GM12878 (cell line): ENCODE measurements at regions not wholly inside any gene's neighbourhood (a gene's known extent, or its start where the extent isn't known, plus 50 kb on each side); places are given as distances from the start of the nearest gene placed in this dataset.

ENCODE experiments used
- ATAC-seq: fragments of 200-7000 bp; cut with Tn5 transposase; 3 replicates; pipeline ENCODE4 v1.9.1; 2020; ENCODE audit warnings: mild to moderate bottlenecking, moderate library complexity
- BruUV-seq: library from RNA; stranded (reverse); fragments of 400-500 nt; replicated peaks from 2 replicates; lab custom pipeline; 2021; lab: Mats Ljungman, UMichigan
- CTCF ChIA-PET: fragments of 300-600 bp; sonication (Branson Sonifier 250); formaldehyde crosslinking; extraction: SDS; loops from one replicate; lab custom pipeline; 2021; ENCODE audit warnings: inconsistent platforms; lab: Yijun Ruan, JAX
- POLR2A ChIA-PET: fragments of 350-600 bp; formaldehyde crosslinking; extraction: SDS; loops from one replicate; lab custom pipeline; 2021; ENCODE audit warnings: inconsistent platforms; lab: Charles Lee
- RAD21 ChIA-PET: fragments of 300-600 bp; sonication (Branson Sonifier 250); formaldehyde crosslinking; loops from one replicate; lab custom pipeline; 2023; ENCODE audit warnings: antibody characterized with exemption; ENCODE audit not compliant: unreplicated experiment; lab: Charles Lee
- SMC1A ChIA-PET: fragments of 300-600 bp; sonication (Branson Sonifier 250); formaldehyde crosslinking; loops from one replicate; lab custom pipeline; 2023; ENCODE audit not compliant: unreplicated experiment, uncharacterized antibody; lab: Charles Lee
- DNase-seq: peaks from one replicate; pipeline ENCODE4 v3.0.0-alpha.2; 2011; ENCODE audit warnings: low read depth, low spot score
- FAIRE-seq: peaks from 3 replicates; lab custom pipeline; 2011; peaks lifted over from hg19 to GRCh38; lab: Jason Lieb, UNC
- H2AFZ ChIP-seq: 2 replicates; pipeline ENCODE4 v1.6.0; 2011; ENCODE audit warnings: low read depth, low read length, control low read depth; ENCODE audit not compliant: control insufficient read depth
- H3K27ac ChIP-seq: 2 replicates; pipeline ENCODE4 v1.5.1; 2011; ENCODE audit warnings: control low read depth; ENCODE audit not compliant: control insufficient read depth, insufficient read depth
- H3K27me3 ChIP-seq, 2 experiments: replicated peaks in 1 of 2; 2 replicates each; pipeline versions ENCODE4 v1.6.0 to v1.6.1; 2011; ENCODE audit warnings: low read length in 1 of 2; ENCODE audit not compliant: control insufficient read depth in 2 of 2, insufficient read depth in 2 of 2
- H3K36me3 ChIP-seq, 2 experiments: 2 replicates each; pipeline ENCODE4 v1.5.1; 2011; ENCODE audit warnings: low read length in 1 of 2; ENCODE audit not compliant: control insufficient read depth in 2 of 2, insufficient read depth in 2 of 2
- H3K4me1 ChIP-seq: 2 replicates; pipeline ENCODE4 v1.6.1; 2011; ENCODE audit warnings: mild to moderate bottlenecking, low read length, moderate library complexity, mixed read lengths; ENCODE audit not compliant: control insufficient read depth, insufficient read depth
- H3K4me2 ChIP-seq: 2 replicates; pipeline ENCODE4 v1.6.0; 2011; ENCODE audit warnings: control low read depth; ENCODE audit not compliant: control insufficient read depth, insufficient read depth
- H3K4me3 ChIP-seq: fragments of 200-600 bp; sonication (generic); 2 replicates; pipeline ENCODE4 v1.5.1; 2016
- H3K79me2 ChIP-seq: 2 replicates; pipeline ENCODE4 v1.6.0; 2011; ENCODE audit warnings: low read length; ENCODE audit not compliant: control insufficient read depth, insufficient read depth
- H3K9ac ChIP-seq: 2 replicates; pipeline ENCODE4 v1.8.0; 2011; ENCODE audit warnings: low read length, control low read depth, mixed read lengths; ENCODE audit not compliant: control insufficient read depth, insufficient read depth
- H3K9me3 ChIP-seq: replicated peaks from 3 replicates; pipeline ENCODE4 v1.5.1; 2011; ENCODE audit warnings: mild to moderate bottlenecking, low read length; ENCODE audit not compliant: control insufficient read depth, insufficient read depth
- H4K20me1 ChIP-seq: 2 replicates; pipeline ENCODE4 v1.6.0; 2011; ENCODE audit not compliant: control insufficient read depth, insufficient read depth
- BHLHE40 ChIP-seq, 2 experiments: fragments of 450-650 bp in 1 of 2; IDR thresholded peaks; 2 replicates each; pipeline ENCODE4 v1.6.1; 2011 to 2017; ENCODE audit warnings: low read depth in 2 of 2, borderline replicate concordance in 1 of 2, improper control_type of control experiment in 1 of 2, low read length in 1 of 2, mild to moderate bottlenecking in 1 of 2
- POU2F2 ChIP-seq: IDR thresholded peaks from 3 replicates; pipeline ENCODE4 v1.6.1; 2011; ENCODE audit warnings: low read depth, mild to moderate bottlenecking, low read length, borderline replicate concordance
- ZNF384 ChIP-seq: IDR thresholded peaks from 2 replicates; pipeline ENCODE4 v1.6.1; 2012; ENCODE audit warnings: low read depth, mild to moderate bottlenecking, low read length, improper control_type of control experiment, borderline replicate concordance
- WGBS: methylation state at CpG from one replicate; pipeline ENCODE4 v1.1.6; 2016; ENCODE audit warnings: low lambda C conversion rate; ENCODE audit not compliant: insufficient replicate concordance, insufficient coverage; ENCODE audit errors: missing lambda C conversion rate; 5-methylcytosine and 5-hydroxymethylcytosine counted together
- in situ Hi-C: fragments of 300-500 bp; cut with MboI; formaldehyde crosslinking; loops from 9 replicates; pipeline ENCODE4 v1.14.3; 2018; ENCODE audit warnings: mixed read lengths
- intact Hi-C: fragments of 100-400 bp; cut with micrococcal nuclease; formaldehyde crosslinking; loops from one replicate; pipeline ENCODE4 v1.14.2; 2022; ENCODE audit not compliant: unreplicated experiment
- TF ChIP-seq, protein P1 (sequence below): IDR thresholded peaks from 2 replicates; pipeline ENCODE4 v1.6.1; 2012; ENCODE audit warnings: improper control_type of control experiment, low read depth, low read length; ENCODE audit not compliant: insufficient replicate concordance

DNA sequence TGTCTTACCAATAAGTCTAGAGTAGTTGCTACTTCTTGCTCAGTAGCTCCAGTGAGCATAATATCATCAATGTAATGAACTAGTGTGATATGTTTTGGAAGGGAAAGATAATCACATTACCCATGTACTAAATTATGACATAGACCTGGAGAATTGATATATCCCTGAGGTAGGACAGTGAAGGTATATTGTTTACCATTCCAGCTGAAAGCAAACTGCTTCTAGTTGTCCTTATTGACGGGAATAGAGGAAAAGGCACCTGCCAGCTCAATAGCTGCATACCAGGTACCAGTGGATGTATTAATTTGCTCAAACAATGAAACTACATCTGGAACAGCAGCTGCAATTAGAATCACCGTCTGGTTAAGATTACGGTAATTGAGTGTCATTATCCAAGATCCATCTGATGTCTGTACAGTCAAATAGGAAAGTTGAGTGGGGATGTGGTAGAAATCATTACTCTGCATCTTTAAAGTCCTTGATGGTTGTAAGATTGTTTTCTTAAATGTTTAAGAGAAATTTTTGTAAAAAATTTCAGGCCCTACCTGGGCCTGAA is 100.0 kb upstream of the ARHGAP5 start:
- H3K4me1 ChIP-seq, result no peaks in the 10 kb centered on the region
- ChIA-PET POLR2A (no interaction called here), SMC1A (no interaction called here), RAD21 (no interaction called here), CTCF (no interaction called here)
- H3K9me3 ChIP-seq, result no peaks in the 10 kb centered on the region
- H3K36me3 ChIP-seq, result no peaks in the 10 kb centered on the region
- no peak overlapping the region for H3K4me3 ChIP-seq
- ATAC-seq (no peak), DNase-seq (no peak), FAIRE-seq (no peak)
- TF ChIP-seq POU2F2 (no peak), BHLHE40 (IDR thresholded peaks at IDR 0.05; ENCODE audit: borderline replicate concordance in 1 of 2, low read depth in 2 of 2, low read length in 1 of 2) (no peak), ZNF384 (no peak)
- TF ChIP-seq, protein P1, sequence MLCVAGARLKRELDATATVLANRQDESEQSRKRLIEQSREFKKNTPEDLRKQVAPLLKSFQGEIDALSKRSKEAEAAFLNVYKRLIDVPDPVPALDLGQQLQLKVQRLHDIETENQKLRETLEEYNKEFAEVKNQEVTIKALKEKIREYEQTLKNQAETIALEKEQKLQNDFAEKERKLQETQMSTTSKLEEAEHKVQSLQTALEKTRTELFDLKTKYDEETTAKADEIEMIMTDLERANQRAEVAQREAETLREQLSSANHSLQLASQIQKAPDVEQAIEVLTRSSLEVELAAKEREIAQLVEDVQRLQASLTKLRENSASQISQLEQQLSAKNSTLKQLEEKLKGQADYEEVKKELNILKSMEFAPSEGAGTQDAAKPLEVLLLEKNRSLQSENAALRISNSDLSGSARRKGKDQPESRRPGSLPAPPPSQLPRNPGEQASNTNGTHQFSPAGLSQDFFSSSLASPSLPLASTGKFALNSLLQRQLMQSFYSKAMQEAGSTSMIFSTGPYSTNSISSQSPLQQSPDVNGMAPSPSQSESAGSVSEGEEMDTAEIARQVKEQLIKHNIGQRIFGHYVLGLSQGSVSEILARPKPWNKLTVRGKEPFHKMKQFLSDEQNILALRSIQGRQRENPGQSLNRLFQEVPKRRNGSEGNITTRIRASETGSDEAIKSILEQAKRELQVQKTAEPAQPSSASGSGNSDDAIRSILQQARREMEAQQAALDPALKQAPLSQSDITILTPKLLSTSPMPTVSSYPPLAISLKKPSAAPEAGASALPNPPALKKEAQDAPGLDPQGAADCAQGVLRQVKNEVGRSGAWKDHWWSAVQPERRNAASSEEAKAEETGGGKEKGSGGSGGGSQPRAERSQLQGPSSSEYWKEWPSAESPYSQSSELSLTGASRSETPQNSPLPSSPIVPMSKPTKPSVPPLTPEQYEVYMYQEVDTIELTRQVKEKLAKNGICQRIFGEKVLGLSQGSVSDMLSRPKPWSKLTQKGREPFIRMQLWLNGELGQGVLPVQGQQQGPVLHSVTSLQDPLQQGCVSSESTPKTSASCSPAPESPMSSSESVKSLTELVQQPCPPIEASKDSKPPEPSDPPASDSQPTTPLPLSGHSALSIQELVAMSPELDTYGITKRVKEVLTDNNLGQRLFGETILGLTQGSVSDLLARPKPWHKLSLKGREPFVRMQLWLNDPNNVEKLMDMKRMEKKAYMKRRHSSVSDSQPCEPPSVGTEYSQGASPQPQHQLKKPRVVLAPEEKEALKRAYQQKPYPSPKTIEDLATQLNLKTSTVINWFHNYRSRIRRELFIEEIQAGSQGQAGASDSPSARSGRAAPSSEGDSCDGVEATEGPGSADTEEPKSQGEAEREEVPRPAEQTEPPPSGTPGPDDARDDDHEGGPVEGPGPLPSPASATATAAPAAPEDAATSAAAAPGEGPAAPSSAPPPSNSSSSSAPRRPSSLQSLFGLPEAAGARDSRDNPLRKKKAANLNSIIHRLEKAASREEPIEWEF, result no peak
- in situ Hi-C loops, result no loop called here
- no peaks in the 10 kb centered on the region for H3K79me2 ChIP-seq
- H3K27me3 ChIP-seq, result no peaks in the 10 kb centered on the region
- H4K20me1 ChIP-seq, result no peaks in the 10 kb centered on the region
- H3K9ac ChIP-seq, result no peak overlapping the region
- H2AFZ ChIP-seq, result no peak overlapping the region
- no TSS peak for BruUV-seq
- WGBS, result 52% methylated on average over 3 of the region's 3 CpGs
- no peak overlapping the region for H3K27ac ChIP-seq
- no peak overlapping the region for H3K4me2 ChIP-seq
- intact Hi-C loops, result no loop called here
